ENCODE measurements at regions not wholly inside any gene's neighbourhood (a gene's known extent, or its start where the extent isn't known, plus 50 kb on each side); places are given as distances from the start of the nearest gene placed in this dataset.

GRCh38 chr22:49202226-49202625, 625.4 kb downstream of the BRD1 start:
- Histone ChIP-seq H3K4me3 (no peak overlapping the region), H3K9me3 (no peaks in the 10 kb centered on the region), H3K36me3 (no peaks in the 10 kb centered on the region), H3K4me1 (peaks cover 0 to 4% (median 0%) of the 10 kb centered on the region in 4 donors), H3K27ac (no peak overlapping the region), H3K27me3 (no peaks in the 10 kb centered on the region)
- no peak for TF ChIP-seq EP300 (IDR thresholded peaks at IDR 0.05)
- no peak for TF ChIP-seq POLR2A (IDR thresholded peaks at IDR 0.05)
- TF ChIP-seq CTCF (IDR thresholded peaks at IDR 0.05): no peak
- WGBS, 2 donors: 76 to 84% methylated on average over 8 of the region's 8 CpGs
- DNase-seq (ENCODE audit: low spot score in 2 of 2): no peak

GRCh38 chr22:49201046-49201970, 626.4 kb downstream of the BRD1 start:
- TF ChIP-seq EP300 (IDR thresholded peaks at IDR 0.05) (no peak), CTCF (IDR thresholded peaks at IDR 0.05) (no peak), POLR2A (IDR thresholded peaks at IDR 0.05) (no peak)
- WGBS, 2 donors: 71 to 82% methylated on average over 18 to 22 of the region's 22 CpGs
- DNase-seq (ENCODE audit: low spot score in 2 of 2): no peak
- Histone ChIP-seq H3K4me3 (no peak overlapping the region), H3K9me3 (no peaks in the 10 kb centered on the region), H3K4me1 (peaks cover 0 to 6% (median 0%) of the 10 kb centered on the region in 4 donors), H3K27ac (no peak overlapping the region), H3K27me3 (no peaks in the 10 kb centered on the region), H3K36me3 (no peaks in the 10 kb centered on the region)

GRCh38 chr22:49199224-49199623, 628.4 kb downstream of the BRD1 start:
- Histone ChIP-seq H3K4me3 (no peak overlapping the region), H3K27me3 (no peaks in the 10 kb centered on the region), H3K9me3 (no peaks in the 10 kb centered on the region), H3K36me3 (no peaks in the 10 kb centered on the region), H3K4me1 (peaks cover 0 to 6% (median 0%) of the 10 kb centered on the region in 4 donors), H3K27ac (no peak overlapping the region)
- no peak for DNase-seq (ENCODE audit: low spot score in 2 of 2)
- TF ChIP-seq POLR2A (IDR thresholded peaks at IDR 0.05) (no peak), EP300 (IDR thresholded peaks at IDR 0.05) (no peak), CTCF (IDR thresholded peaks at IDR 0.05) (no peak)
- 66 to 79% methylated on average over 5 of the region's 5 CpGs for WGBS, 2 donors

GRCh38 chr22:49198705-49199084, 629.0 kb downstream of the BRD1 start:
- no peak for DNase-seq (ENCODE audit: low spot score in 2 of 2)
- WGBS, 2 donors: 75 to 82% methylated on average over 6 of the region's 6 CpGs
- TF ChIP-seq CTCF (IDR thresholded peaks at IDR 0.05) (no peak), EP300 (IDR thresholded peaks at IDR 0.05) (no peak), POLR2A (IDR thresholded peaks at IDR 0.05) (no peak)
- Histone ChIP-seq H3K27me3 (no peaks in the 10 kb centered on the region), H3K4me1 (peaks cover 0 to 6% (median 0%) of the 10 kb centered on the region in 4 donors), H3K4me3 (no peak overlapping the region), H3K9me3 (no peaks in the 10 kb centered on the region), H3K36me3 (no peaks in the 10 kb centered on the region), H3K27ac (no peak overlapping the region)

- TF ChIP-seq POLR2A (IDR thresholded peaks at IDR 0.05) (no peak), CTCF (IDR thresholded peaks at IDR 0.05) (no peak), EP300 (IDR thresholded peaks at IDR 0.05) (no peak)
- Histone ChIP-seq H3K27ac (no peak overlapping the region), H3K4me1 (peaks cover 0 to 6% (median 0%) of the 10 kb centered on the region in 4 donors), H3K27me3 (no peaks in the 10 kb centered on the region), H3K4me3 (no peak overlapping the region), H3K36me3 (no peaks in the 10 kb centered on the region), H3K9me3 (no peaks in the 10 kb centered on the region)
- WGBS, 2 donors: 67 to 71% methylated on average over 20 of the region's 20 CpGs
- no peak for DNase-seq (ENCODE audit: low spot score in 2 of 2)
Observed at GRCh38 chr22:49197986-49198704, 629.5 kb downstream of the BRD1 start.

All from tibial nerve (tissue), 4 donors.